HepG2 (cell line): ENCODE measurements at regions not wholly inside any gene's neighbourhood (a gene's known extent, or its start where the extent isn't known, plus 50 kb on each side); places are given as distances from the start of the nearest gene placed in this dataset.

Experiments used
- ATAC-seq: fragments of 200-7000 bp; cut with Tn5 transposase; 3 replicates; pipeline ENCODE4 v1.9.1; 2020; ENCODE audit warnings: mild to moderate bottlenecking, moderate library complexity
- BruUV-seq: library from RNA; stranded (reverse); fragments of 400-500 nt; replicated peaks from 2 replicates; lab custom pipeline; 2021; lab: Mats Ljungman, UMichigan
- CTCF ChIA-PET: fragments of 300-600 bp; formaldehyde crosslinking; extraction: SDS; loops from one replicate; lab custom pipeline; 2021; ENCODE audit warnings: low total read pairs, inconsistent platforms, low intra/inter-chr PET ratio; lab: Yijun Ruan, JAX
- POLR2A ChIA-PET: fragments of 350-600 bp; sonication (Branson Sonifier 250); formaldehyde crosslinking; loops from one replicate; lab custom pipeline; 2020; ENCODE audit warnings: antibody characterized with exemption, inconsistent platforms; lab: Yijun Ruan, JAX
- DNase-seq: peaks from one replicate; pipeline ENCODE4 v3.0.0-alpha.2; 2015; ENCODE audit warnings: low spot score
- FAIRE-seq: peaks from 3 replicates; lab custom pipeline; 2011; peaks lifted over from hg19 to GRCh38; lab: Jason Lieb, UNC
- H2AFZ ChIP-seq: one replicate; pipeline ENCODE4 v1.6.1; 2011; ENCODE audit warnings: low read length, inconsistent platforms
- H3K27ac ChIP-seq: fragments of 300-600 bp; 3 replicates; pipeline ENCODE4 v1.8.0; 2011; ENCODE audit warnings: mixed run types, mild to moderate bottlenecking, mixed read lengths, low read length, inconsistent platforms; ENCODE audit not compliant: insufficient read depth; ENCODE audit errors: extremely low read length
- H3K27me3 ChIP-seq, 2 experiments: fragments of 200-600 bp in 1 of 2; 2 replicates in 1 of 2; 3 replicates in 1 of 2; pipeline versions ENCODE4 v1.6.0 to v1.8.0; 2011; ENCODE audit warnings: low read length in 2 of 2, mild to moderate bottlenecking in 2 of 2, moderate library complexity in 2 of 2, inconsistent platforms in 1 of 2; ENCODE audit not compliant: insufficient read depth in 2 of 2, control insufficient read depth in 1 of 2
- H3K36me3 ChIP-seq, 2 experiments: fragments of 200-600 bp in 1 of 2; replicated peaks in 1 of 2; 2 replicates in 1 of 2; 3 replicates in 1 of 2; pipeline versions ENCODE4 v1.5.1 to v1.8.0; 2011; ENCODE audit warnings: low read length in 2 of 2, inconsistent platforms in 1 of 2; ENCODE audit not compliant: insufficient read depth in 2 of 2, control insufficient read depth in 1 of 2
- H3K4me1 ChIP-seq: 2 replicates; pipeline ENCODE4 v1.5.1; 2012; ENCODE audit warnings: low read length, inconsistent platforms; ENCODE audit not compliant: insufficient read depth
- H3K4me2 ChIP-seq: 2 replicates; pipeline ENCODE4 v1.6.0; 2011; ENCODE audit warnings: low read depth, low read length, inconsistent platforms
- H3K4me3 ChIP-seq, 3 experiments: fragments of 200-600 bp in 1 of 3; sonication (generic), shearing (Covaris generic) in 1 of 3; replicated peaks in 1 of 3; 2 replicates each; pipeline ENCODE4 v1.5.1; 2011 to 2016; ENCODE audit warnings: low read length in 3 of 3, inconsistent platforms in 2 of 3, low read depth in 2 of 3, mild to moderate bottlenecking in 2 of 3, control low read depth in 1 of 3, mixed read lengths in 1 of 3; ENCODE audit not compliant: insufficient read depth in 1 of 3
- H3K79me2 ChIP-seq: one replicate; pipeline ENCODE4 v1.6.1; 2011; ENCODE audit warnings: low read length, inconsistent platforms; ENCODE audit not compliant: insufficient read depth
- H3K9ac ChIP-seq: 2 replicates; pipeline ENCODE4 v1.6.0; 2011; ENCODE audit warnings: mild to moderate bottlenecking, low read depth, low read length, inconsistent platforms; ENCODE audit not compliant: insufficient read depth
- H3K9me3 ChIP-seq: 2 replicates; pipeline ENCODE4 v1.5.1; 2012; ENCODE audit warnings: mild to moderate bottlenecking, low read length
- H4K20me1 ChIP-seq: 2 replicates; pipeline ENCODE4 v1.6.0; 2011; ENCODE audit warnings: inconsistent platforms, mild to moderate bottlenecking, low read length, moderate library complexity; ENCODE audit not compliant: insufficient read depth
- CC2D1A ChIP-seq: sonication (generic); formaldehyde crosslinking; IDR thresholded peaks from 2 replicates; pipeline ENCODE4 v1.8.1; 2023; ENCODE audit warnings: mild to moderate bottlenecking, missing genetic modification reagents
- NCOA1 ChIP-seq: sonication (generic); formaldehyde crosslinking; IDR thresholded peaks from 2 replicates; pipeline ENCODE4 v1.9.0; 2021; ENCODE audit warnings: missing genetic modification reagents
- NFRKB ChIP-seq: fragments of 450-650 bp; IDR thresholded peaks from 2 replicates; pipeline ENCODE4 v1.6.1; 2017
- POLR2AphosphoS5 ChIP-seq: IDR thresholded peaks from 2 replicates; pipeline ENCODE4 v1.6.1; 2012; ENCODE audit warnings: low read depth, low read length
- SPEN ChIP-seq: sonication (generic); formaldehyde crosslinking; IDR thresholded peaks from 2 replicates; pipeline ENCODE4 v1.5.1; 2020; ENCODE audit warnings: low read depth, mild to moderate bottlenecking, missing genetic modification reagents
- WGBS: methylation state at CpG from one replicate; pipeline ENCODE4 v1.1.6; 2017; ENCODE audit warnings: low lambda C conversion rate; 5-methylcytosine and 5-hydroxymethylcytosine counted together
- in situ Hi-C: cut with HindIII; loops from 2 replicates; pipeline ENCODE4 v1.10.0; 2017; ENCODE audit warnings: low pct_unique_long_range_greater_than_20kb; ENCODE audit not compliant: extremely low pct_ligation_motif_present
- intact Hi-C: fragments of 100-400 bp; cut with micrococcal nuclease; formaldehyde crosslinking; loops from one replicate; pipeline ENCODE4 v1.10.0; 2022; ENCODE audit not compliant: unreplicated experiment
- TF ChIP-seq, protein P1 (sequence below): sonication (generic); formaldehyde crosslinking; IDR thresholded peaks from 2 replicates; pipeline ENCODE4 v1.4.0; 2020; ENCODE audit warnings: missing genetic modification reagents

DNA sequence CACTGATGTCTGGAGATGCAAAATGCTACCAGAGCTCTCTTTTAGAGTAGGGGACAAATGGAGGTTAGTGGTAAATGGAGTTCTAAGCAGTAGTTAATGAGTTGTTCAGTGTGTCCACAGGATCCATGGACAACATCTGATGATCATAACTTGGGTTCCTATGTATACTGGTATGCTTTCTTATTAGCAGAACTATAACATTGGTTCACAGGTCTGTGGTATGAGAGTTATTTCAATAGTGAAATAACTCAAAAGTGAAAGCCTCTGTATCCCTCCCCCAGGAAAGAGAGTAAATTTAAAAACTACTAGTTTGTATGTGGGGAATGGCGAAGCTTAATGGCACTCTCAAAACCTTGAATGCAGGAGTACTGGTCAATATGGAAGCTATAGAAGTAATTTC lies 363.5 kb upstream of the EMCN start:
- no peak overlapping the region for H3K27ac ChIP-seq
- no peaks in the 10 kb centered on the region for H4K20me1 ChIP-seq
- no peak overlapping the region for H3K9ac ChIP-seq
- BruUV-seq: no TSS peak
- no peaks in the 10 kb centered on the region for H3K9me3 ChIP-seq
- H3K79me2 ChIP-seq: no peaks in the 10 kb centered on the region
- no peak for ATAC-seq
- no peaks in the 10 kb centered on the region for H3K27me3 ChIP-seq
- H3K36me3 ChIP-seq: no peaks in the 10 kb centered on the region
- H3K4me2 ChIP-seq: no peak overlapping the region
- 5% methylated on average over 1 of the region's 1 CpG for WGBS
- intact Hi-C loops: no loop called here
- TF ChIP-seq POLR2AphosphoS5: no peak
- TF ChIP-seq NFRKB: no peak
- TF ChIP-seq CC2D1A (CRISPR knock-in tag): no peak
- no peak for DNase-seq
- H3K4me3 ChIP-seq: no peak overlapping the region
- ChIA-PET CTCF (no interaction called here), POLR2A (no interaction called here)
- FAIRE-seq: no peak
- no peak overlapping the region for H2AFZ ChIP-seq
- in situ Hi-C loops: no loop called here
- H3K4me1 ChIP-seq: no peaks in the 10 kb centered on the region

DNA sequence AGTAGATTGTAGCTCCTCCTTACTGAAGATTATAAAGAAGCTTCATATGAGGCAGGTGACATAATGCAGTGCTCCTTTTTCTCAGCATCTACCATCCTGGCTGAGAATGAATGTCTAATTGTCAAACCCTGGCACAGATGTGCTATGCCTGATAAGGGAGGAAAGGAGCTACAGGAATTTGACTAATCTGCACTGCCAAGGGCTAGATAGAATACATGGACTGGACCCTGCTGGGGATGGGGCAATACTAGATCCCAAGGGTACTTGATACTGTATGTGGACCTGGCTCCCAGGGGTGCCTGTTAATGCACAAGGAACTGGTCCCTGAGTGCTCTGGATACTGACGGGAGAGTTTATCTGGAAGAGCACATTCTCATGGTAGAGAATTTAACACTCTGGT lies 362.2 kb upstream of the EMCN start:
- in situ Hi-C loops: no loop called here
- POLR2A ChIA-PET: no interaction called here
- Histone ChIP-seq H3K9me3 (no peaks in the 10 kb centered on the region), H3K27me3 (no peaks in the 10 kb centered on the region)
- CTCF ChIA-PET: no interaction called here
- TF ChIP-seq, protein P1, sequence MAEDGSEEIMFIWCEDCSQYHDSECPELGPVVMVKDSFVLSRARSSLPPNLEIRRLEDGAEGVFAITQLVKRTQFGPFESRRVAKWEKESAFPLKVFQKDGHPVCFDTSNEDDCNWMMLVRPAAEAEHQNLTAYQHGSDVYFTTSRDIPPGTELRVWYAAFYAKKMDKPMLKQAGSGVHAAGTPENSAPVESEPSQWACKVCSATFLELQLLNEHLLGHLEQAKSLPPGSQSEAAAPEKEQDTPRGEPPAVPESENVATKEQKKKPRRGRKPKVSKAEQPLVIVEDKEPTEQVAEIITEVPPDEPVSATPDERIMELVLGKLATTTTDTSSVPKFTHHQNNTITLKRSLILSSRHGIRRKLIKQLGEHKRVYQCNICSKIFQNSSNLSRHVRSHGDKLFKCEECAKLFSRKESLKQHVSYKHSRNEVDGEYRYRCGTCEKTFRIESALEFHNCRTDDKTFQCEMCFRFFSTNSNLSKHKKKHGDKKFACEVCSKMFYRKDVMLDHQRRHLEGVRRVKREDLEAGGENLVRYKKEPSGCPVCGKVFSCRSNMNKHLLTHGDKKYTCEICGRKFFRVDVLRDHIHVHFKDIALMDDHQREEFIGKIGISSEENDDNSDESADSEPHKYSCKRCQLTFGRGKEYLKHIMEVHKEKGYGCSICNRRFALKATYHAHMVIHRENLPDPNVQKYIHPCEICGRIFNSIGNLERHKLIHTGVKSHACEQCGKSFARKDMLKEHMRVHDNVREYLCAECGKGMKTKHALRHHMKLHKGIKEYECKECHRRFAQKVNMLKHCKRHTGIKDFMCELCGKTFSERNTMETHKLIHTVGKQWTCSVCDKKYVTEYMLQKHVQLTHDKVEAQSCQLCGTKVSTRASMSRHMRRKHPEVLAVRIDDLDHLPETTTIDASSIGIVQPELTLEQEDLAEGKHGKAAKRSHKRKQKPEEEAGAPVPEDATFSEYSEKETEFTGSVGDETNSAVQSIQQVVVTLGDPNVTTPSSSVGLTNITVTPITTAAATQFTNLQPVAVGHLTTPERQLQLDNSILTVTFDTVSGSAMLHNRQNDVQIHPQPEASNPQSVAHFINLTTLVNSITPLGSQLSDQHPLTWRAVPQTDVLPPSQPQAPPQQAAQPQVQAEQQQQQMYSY (CRISPR knock-in tag): peak; percentile 92
- no peak for TF ChIP-seq SPEN
- TF ChIP-seq NCOA1: no peak
- TF ChIP-seq, all 625 proteins: peak for 1
- Histone ChIP-seq H4K20me1 (no peaks in the 10 kb centered on the region), H3K79me2 (no peaks in the 10 kb centered on the region), H3K9ac (no peak overlapping the region), H3K36me3 (no peaks in the 10 kb centered on the region), H3K4me1 (no peaks in the 10 kb centered on the region), H3K4me3 (no peak overlapping the region), H3K27ac (no peak overlapping the region), H2AFZ (no peak overlapping the region), H3K4me2 (no peak overlapping the region)
- no TSS peak for BruUV-seq
- ATAC-seq (no peak), FAIRE-seq (no peak), DNase-seq (no peak)
- intact Hi-C loops: no loop called here
- WGBS: 0% methylated on average over 1 of the region's 1 CpG
